Sigmoid colon (tissue), 6 donors: ENCODE measurements at regions not wholly inside any gene's neighbourhood (a gene's known extent, or its start where the extent isn't known, plus 50 kb on each side); places are given as distances from the start of the nearest gene placed in this dataset.

ENCODE experiments used
- DNase-seq: peaks from one replicate; pipeline ENCODE4 v3.0.0-alpha.2; 2019
- H3K27ac ChIP-seq, 4 donors: fragments of 200-600 bp; sonication (generic); one replicate each; pipeline ENCODE4 v1.5.1; 2016 to 2019; ENCODE audit warnings: mild to moderate bottlenecking in 1 of 4
- H3K27me3 ChIP-seq, 3 donors: fragments of 200-600 bp; sonication (generic); one replicate each; pipeline ENCODE4 v1.5.1; 2019; ENCODE audit warnings: mild to moderate bottlenecking in 1 of 3
- H3K36me3 ChIP-seq, 4 donors: fragments of 200-600 bp; sonication (generic); one replicate each; pipeline ENCODE4 v1.5.1; 2016 to 2019
- H3K4me1 ChIP-seq, 4 donors: fragments of 200-600 bp; sonication (generic); one replicate each; pipeline ENCODE4 v1.5.1; 2017 to 2019
- H3K4me3 ChIP-seq, 4 donors: fragments of 200-600 bp; sonication (generic); one replicate each; pipeline ENCODE4 v1.5.1; 2017 to 2019; ENCODE audit warnings: mild to moderate bottlenecking in 2 of 4, moderate library complexity in 1 of 4
- H3K9me3 ChIP-seq, 4 donors: fragments of 200-600 bp in 3 of 4; sonication (generic) in 3 of 4; one replicate each; pipeline versions ENCODE4 v1.5.1 to v1.6.1; 2013 to 2019
- CTCF ChIP-seq, 4 experiments: fragments of 450-650 bp in 3 of 4; fragments of 200-600 bp in 1 of 4; IDR thresholded peaks; one replicate each; pipeline ENCODE4 v1.5.1; 2016 to 2019; ENCODE audit warnings: antibody characterized with exemption in 4 of 4, mild to moderate bottlenecking in 3 of 4, moderate library complexity in 2 of 4
- EP300 ChIP-seq, 4 donors: sonication (generic); formaldehyde crosslinking; IDR thresholded peaks; one replicate each; pipeline ENCODE4 v1.6.1; 2017; ENCODE audit warnings: antibody characterized with exemption in 4 of 4
- POLR2A ChIP-seq, 2 donors: fragments of 450-650 bp; IDR thresholded peaks; one replicate each; pipeline ENCODE4 v1.6.1; 2016; ENCODE audit warnings: antibody characterized with exemption in 2 of 2, mild to moderate bottlenecking in 2 of 2, moderate library complexity in 2 of 2
- POLR2AphosphoS5 ChIP-seq, 4 donors: sonication (generic); formaldehyde crosslinking; IDR thresholded peaks; one replicate each; pipeline ENCODE4 v1.6.1; 2017; ENCODE audit warnings: antibody characterized with exemption in 4 of 4
- WGBS, 2 donors: extraction: QIAGEN DNeasy Blood & Tissue Kit; methylation state at CpG; one replicate each; pipeline ENCODE4 v1.1.7; 2013; 5-methylcytosine and 5-hydroxymethylcytosine counted together
- intact Hi-C: fragments of 100-400 bp; cut with DNase I; formaldehyde crosslinking; loops from one replicate; pipeline ENCODE4 v1.15.1; 2023
- donor health status: healthy with polysubstance abuse.
- donor health status: healthy.

GRCh38 chr5:93874491-93874890 is 133.1 kb upstream of the POU5F2 start:
- peaks cover 0 to 8% (median 0%) of the 10 kb centered on the region in 4 donors for H3K4me1 ChIP-seq
- intact Hi-C loops = no loop called here
- no peak for DNase-seq
- no peaks in the 10 kb centered on the region for H3K36me3 ChIP-seq
- H3K27ac ChIP-seq = no peak overlapping the region
- no peak for TF ChIP-seq CTCF (IDR thresholded peaks at IDR 0.05)
- TF ChIP-seq EP300 (IDR thresholded peaks at IDR 0.05) = no peak
- no peak for TF ChIP-seq POLR2A (IDR thresholded peaks at IDR 0.05)
- TF ChIP-seq POLR2AphosphoS5 (IDR thresholded peaks at IDR 0.05) = no peak
- H3K27me3 ChIP-seq = no peaks in the 10 kb centered on the region
- H3K9me3 ChIP-seq = no peaks in the 10 kb centered on the region
- H3K4me3 ChIP-seq = no peak overlapping the region

GRCh38 chr5:93874080-93874479 is 132.7 kb upstream of the POU5F2 start:
- DNase-seq = no peak
- Histone ChIP-seq H3K4me1 (peaks cover 0 to 8% (median 0%) of the 10 kb centered on the region in 4 donors), H3K27ac (no peak overlapping the region)

DNA sequence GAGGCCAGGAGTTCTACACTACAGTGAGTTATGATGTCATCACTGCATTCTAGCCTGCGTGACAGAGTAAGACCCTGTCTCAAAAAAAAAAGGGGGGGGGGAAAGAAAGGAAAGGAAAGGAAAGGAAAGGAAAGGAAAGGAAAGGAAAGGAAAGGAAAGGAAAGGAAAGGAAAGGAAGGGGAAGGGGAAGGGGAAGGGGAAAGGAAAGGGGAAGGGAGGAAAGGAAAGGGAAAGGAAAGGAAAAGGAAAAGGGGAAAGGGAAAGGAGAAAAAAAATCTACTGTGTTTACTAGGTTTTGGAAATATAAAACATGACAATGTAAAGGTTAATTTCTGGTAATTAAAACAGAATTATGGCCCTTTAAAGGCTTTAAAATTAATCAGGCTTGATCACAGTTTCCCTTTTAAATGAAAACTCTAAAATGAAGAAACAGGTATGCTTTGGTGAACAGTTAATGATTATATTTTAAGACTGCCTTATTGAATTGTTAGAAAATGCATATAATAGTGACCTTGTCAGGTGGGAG is 131.9 kb upstream of the POU5F2 start:
- WGBS, 2 donors = 97 to 98% methylated on average over 1 of the region's 1 CpG
- no peaks in the 10 kb centered on the region for H3K36me3 ChIP-seq
- H3K4me1 ChIP-seq = peaks cover 0 to 8% (median 0%) of the 10 kb centered on the region in 4 donors
- H3K27ac ChIP-seq = no peak overlapping the region
- TF ChIP-seq POLR2AphosphoS5 (IDR thresholded peaks at IDR 0.05) (no peak), CTCF (IDR thresholded peaks at IDR 0.05) (no peak), POLR2A (IDR thresholded peaks at IDR 0.05) (no peak), EP300 (IDR thresholded peaks at IDR 0.05) (no peak)
- no peak overlapping the region for H3K4me3 ChIP-seq
- DNase-seq = no peak
- H3K27me3 ChIP-seq = no peaks in the 10 kb centered on the region
- no peaks in the 10 kb centered on the region for H3K9me3 ChIP-seq
- intact Hi-C loops = no loop called here

More at GRCh38 chr5:93874080-93874479, 132.7 kb upstream of the POU5F2 start:
- intact Hi-C loops = no loop called here
- Histone ChIP-seq H3K4me3 (no peak overlapping the region), H3K9me3 (no peaks in the 10 kb centered on the region), H3K27me3 (no peaks in the 10 kb centered on the region), H3K36me3 (no peaks in the 10 kb centered on the region)
- TF ChIP-seq POLR2A (IDR thresholded peaks at IDR 0.05) (no peak), EP300 (IDR thresholded peaks at IDR 0.05) (no peak), POLR2AphosphoS5 (IDR thresholded peaks at IDR 0.05) (no peak), CTCF (IDR thresholded peaks at IDR 0.05) (no peak)
- WGBS, 2 donors = 72 to 93% methylated on average over 1 of the region's 1 CpG

DNA sequence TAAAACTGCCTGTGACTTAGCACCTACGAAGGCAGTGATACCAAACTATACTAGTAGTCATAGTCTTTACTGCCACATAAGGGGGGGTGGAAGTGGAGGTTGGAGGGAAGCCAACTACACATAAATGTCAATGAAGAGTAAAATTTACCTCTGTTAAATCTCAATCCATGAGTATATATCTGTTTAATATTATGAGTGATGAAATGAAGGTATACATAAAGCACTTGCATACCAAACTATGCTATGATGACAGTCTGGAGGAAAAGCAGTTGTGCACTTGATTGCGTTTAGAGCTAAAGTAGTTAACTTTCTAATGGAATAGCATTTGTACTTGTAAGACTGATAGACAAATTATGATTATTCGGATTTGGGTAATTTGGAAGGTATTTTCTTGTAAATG is 129.2 kb upstream of the POU5F2 start:
- 85 to 86% methylated on average over 3 of the region's 3 CpGs for WGBS, 2 donors
- TF ChIP-seq POLR2A (IDR thresholded peaks at IDR 0.05) (no peak), EP300 (IDR thresholded peaks at IDR 0.05) (no peak), POLR2AphosphoS5 (IDR thresholded peaks at IDR 0.05) (no peak), CTCF (IDR thresholded peaks at IDR 0.05) (no peak)
- intact Hi-C loops = no loop called here

GRCh38 chr5:93868851-93869250 is 127.5 kb upstream of the POU5F2 start:
- intact Hi-C loops = no loop called here
- Histone ChIP-seq H3K27me3 (no peaks in the 10 kb centered on the region), H3K27ac (no peak overlapping the region), H3K4me1 (peaks cover 0 to 2% (median 0%) of the 10 kb centered on the region in 4 donors), H3K36me3 (peaks cover 0 to 5% (median 0%) of the 10 kb centered on the region in 4 donors), H3K9me3 (no peaks in the 10 kb centered on the region), H3K4me3 (no peak overlapping the region)
- no peak for DNase-seq
- TF ChIP-seq POLR2AphosphoS5 (IDR thresholded peaks at IDR 0.05) = no peak
- no peak for TF ChIP-seq POLR2A (IDR thresholded peaks at IDR 0.05)
- no peak for TF ChIP-seq EP300 (IDR thresholded peaks at IDR 0.05)
- no peak for TF ChIP-seq CTCF (IDR thresholded peaks at IDR 0.05)
- WGBS, 2 donors = 94 to 97% methylated on average over 6 of the region's 6 CpGs

More for the DNA sequence above, 129.2 kb upstream of the POU5F2 start:
- Histone ChIP-seq H3K27ac (no peak overlapping the region), H3K36me3 (peaks cover 0 to 3% (median 0%) of the 10 kb centered on the region in 4 donors), H3K27me3 (no peaks in the 10 kb centered on the region), H3K4me3 (no peak overlapping the region), H3K4me1 (peaks cover 0 to 8% (median 0%) of the 10 kb centered on the region in 4 donors), H3K9me3 (no peaks in the 10 kb centered on the region)
- no peak for DNase-seq
